ENCODE measurements at regions not wholly inside any gene's neighbourhood (a gene's known extent, or its start where the extent isn't known, plus 50 kb on each side); places are given as distances from the start of the nearest gene placed in this dataset.
"Not testable (repeated sequence)": the region's sequence is repeated elsewhere in the genome, so short reads cannot be mapped to it uniquely, and the experiment has no call there.

GRCh38 chr3:73257186-73257585, 195.7 kb downstream of the EBLN2 start:
- DNase-seq: no peak
- Histone ChIP-seq H3K27me3 (no peaks in the 10 kb centered on the region), H3K36me3 (no peaks in the 10 kb centered on the region), H3K4me1 (no peaks in the 10 kb centered on the region), H3K4me3 (no peak overlapping the region), H3K27ac (no peak overlapping the region), H3K9me3 (no peaks in the 10 kb centered on the region)
- TF ChIP-seq, protein P1, sequence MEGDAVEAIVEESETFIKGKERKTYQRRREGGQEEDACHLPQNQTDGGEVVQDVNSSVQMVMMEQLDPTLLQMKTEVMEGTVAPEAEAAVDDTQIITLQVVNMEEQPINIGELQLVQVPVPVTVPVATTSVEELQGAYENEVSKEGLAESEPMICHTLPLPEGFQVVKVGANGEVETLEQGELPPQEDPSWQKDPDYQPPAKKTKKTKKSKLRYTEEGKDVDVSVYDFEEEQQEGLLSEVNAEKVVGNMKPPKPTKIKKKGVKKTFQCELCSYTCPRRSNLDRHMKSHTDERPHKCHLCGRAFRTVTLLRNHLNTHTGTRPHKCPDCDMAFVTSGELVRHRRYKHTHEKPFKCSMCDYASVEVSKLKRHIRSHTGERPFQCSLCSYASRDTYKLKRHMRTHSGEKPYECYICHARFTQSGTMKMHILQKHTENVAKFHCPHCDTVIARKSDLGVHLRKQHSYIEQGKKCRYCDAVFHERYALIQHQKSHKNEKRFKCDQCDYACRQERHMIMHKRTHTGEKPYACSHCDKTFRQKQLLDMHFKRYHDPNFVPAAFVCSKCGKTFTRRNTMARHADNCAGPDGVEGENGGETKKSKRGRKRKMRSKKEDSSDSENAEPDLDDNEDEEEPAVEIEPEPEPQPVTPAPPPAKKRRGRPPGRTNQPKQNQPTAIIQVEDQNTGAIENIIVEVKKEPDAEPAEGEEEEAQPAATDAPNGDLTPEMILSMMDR (IDR thresholded peaks at IDR 0.05): no peak
- no peak for TF ChIP-seq POLR2A (IDR thresholded peaks at IDR 0.05)
- intact Hi-C loops (cut with DNase I; ENCODE audit: low total_unique reads): no loop called here

DNA sequence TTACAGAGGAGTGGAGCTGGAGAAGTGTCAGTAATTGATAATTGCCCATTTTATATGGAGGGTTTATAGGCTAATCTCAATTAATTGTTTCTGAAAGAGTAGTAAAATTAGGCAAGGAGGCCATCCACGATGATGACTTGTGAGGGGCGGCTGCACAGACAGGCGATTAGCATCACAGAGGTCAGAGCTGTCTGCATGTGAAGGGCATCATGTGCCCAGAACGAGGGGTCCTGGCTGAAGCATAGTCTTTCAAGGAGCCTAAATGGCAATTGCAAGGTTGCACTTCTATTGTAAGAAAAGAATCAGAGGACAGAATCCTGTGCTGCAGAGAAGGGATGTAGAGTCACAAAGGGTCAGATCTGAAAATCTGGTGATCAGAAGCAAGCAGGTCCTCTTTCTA, 196.6 kb downstream of the EBLN2 start:
- no peaks in the 10 kb centered on the region for H3K27me3 ChIP-seq
- TF ChIP-seq POLR2A (IDR thresholded peaks at IDR 0.05): no peak
- TF ChIP-seq, protein P1 (IDR thresholded peaks at IDR 0.05): no peak
- H3K4me1 ChIP-seq: no peaks in the 10 kb centered on the region
- intact Hi-C loops (cut with DNase I; ENCODE audit: low total_unique reads): no loop called here
- H3K4me3 ChIP-seq: no peak overlapping the region
- no peak for DNase-seq
- no peaks in the 10 kb centered on the region for H3K36me3 ChIP-seq
- H3K27ac ChIP-seq: no peak overlapping the region
- no peaks in the 10 kb centered on the region for H3K9me3 ChIP-seq

DNA sequence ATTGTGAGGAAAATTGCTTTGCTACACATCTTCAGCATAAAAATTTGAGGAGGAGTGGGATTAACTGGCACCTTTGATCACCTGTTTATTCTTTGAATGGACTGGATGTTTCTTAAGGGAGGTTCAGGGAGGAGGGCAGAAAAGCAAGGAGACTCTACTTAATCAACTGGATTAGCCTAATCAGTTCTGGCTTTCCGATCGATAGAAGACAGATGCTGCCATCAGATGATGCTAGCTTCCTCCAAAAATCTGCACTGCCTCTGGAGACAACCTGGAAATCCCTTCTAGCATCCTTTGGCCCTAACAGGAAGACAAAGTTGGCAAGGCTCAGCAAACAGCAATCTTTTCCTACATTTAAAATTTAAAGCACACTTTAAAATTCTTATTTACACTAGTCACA, 197.8 kb downstream of the EBLN2 start:
- no peak for DNase-seq
- no peaks in the 10 kb centered on the region for H3K9me3 ChIP-seq
- H3K36me3 ChIP-seq: no peaks in the 10 kb centered on the region
- no peak overlapping the region for H3K4me3 ChIP-seq
- H3K27ac ChIP-seq: no peak overlapping the region
- no peaks in the 10 kb centered on the region for H3K4me1 ChIP-seq
- TF ChIP-seq POLR2A (IDR thresholded peaks at IDR 0.05): no peak
- TF ChIP-seq, protein P1 (IDR thresholded peaks at IDR 0.05): no peak
- no peaks in the 10 kb centered on the region for H3K27me3 ChIP-seq
- intact Hi-C loops (cut with DNase I; ENCODE audit: low total_unique reads): no loop called here

DNA sequence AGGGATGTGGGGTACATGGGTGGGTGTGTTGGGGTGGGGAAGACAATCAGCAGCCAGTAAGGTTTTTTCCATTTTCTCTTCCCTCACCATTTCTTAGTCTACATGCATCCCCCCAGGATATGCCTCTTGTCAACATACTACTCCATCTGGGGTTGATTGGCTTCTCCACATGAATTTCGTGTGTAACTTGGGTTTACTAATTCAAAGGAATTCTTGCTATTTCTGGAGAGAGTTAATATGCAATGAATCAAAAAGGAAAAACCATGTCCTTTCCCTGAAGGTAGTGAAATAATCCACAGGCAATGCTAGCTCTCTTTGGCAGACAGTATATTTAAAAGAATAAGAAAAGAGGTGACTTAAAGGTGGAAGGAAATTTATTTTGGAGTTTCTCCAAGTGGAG, 198.4 kb downstream of the EBLN2 start:
- DNase-seq: no peak
- TF ChIP-seq, protein P1 (IDR thresholded peaks at IDR 0.05): no peak
- TF ChIP-seq POLR2A (IDR thresholded peaks at IDR 0.05): no peak
- intact Hi-C loops (cut with DNase I; ENCODE audit: low total_unique reads): no loop called here
- Histone ChIP-seq H3K27me3 (no peaks in the 10 kb centered on the region), H3K4me1 (no peaks in the 10 kb centered on the region), H3K36me3 (no peaks in the 10 kb centered on the region), H3K27ac (peak overlapping the region in 1 of 2 donors; percentile 43), H3K4me3 (no peak overlapping the region), H3K9me3 (no peaks in the 10 kb centered on the region)

GRCh38 chr3:73266558-73266957, 205.1 kb downstream of the EBLN2 start:
- H3K27ac ChIP-seq; intact Hi-C loops (cut with DNase I; ENCODE audit: low total_unique reads); H3K27me3 ChIP-seq; H3K4me1 ChIP-seq; H3K36me3 ChIP-seq; H3K4me3 ChIP-seq; DNase-seq; H3K9me3 ChIP-seq: not testable (repeated sequence)

DNA sequence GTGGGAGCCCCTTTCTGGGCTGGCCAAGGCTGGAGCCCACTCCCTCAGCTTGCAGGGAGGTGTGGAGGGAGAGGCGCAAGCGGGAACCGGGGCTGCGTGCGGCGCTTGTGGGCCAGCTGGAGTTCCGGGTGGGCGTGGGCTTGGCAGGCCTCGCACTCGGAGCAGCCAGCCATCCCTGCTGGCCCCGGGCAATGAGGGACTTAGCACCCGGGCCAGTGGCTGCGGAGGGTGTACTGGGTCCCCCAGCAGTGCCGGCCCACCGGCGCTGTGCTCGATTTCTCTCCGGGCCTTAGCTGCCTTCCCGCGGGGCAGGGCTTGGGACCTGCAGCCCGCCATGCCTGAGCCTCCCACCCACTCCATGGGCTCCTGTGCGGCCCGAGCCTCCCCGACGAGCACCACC, 207.7 kb downstream of the EBLN2 start:
- H3K36me3 ChIP-seq; H3K9me3 ChIP-seq; H3K27ac ChIP-seq; H3K4me1 ChIP-seq; H3K4me3 ChIP-seq; intact Hi-C loops (cut with DNase I; ENCODE audit: low total_unique reads); DNase-seq; H3K27me3 ChIP-seq: not testable (repeated sequence)

Measured in uterus (tissue), 3 donors.